Duodenal mucosa (tissue), 2 donors: ENCODE measurements at regions not wholly inside any gene's neighbourhood (a gene's known extent, or its start where the extent isn't known, plus 50 kb on each side); places are given as distances from the start of the nearest gene placed in this dataset.

ENCODE experiments used
- H3K27ac ChIP-seq: one replicate; pipeline ENCODE4 v1.7.0; 2013; ENCODE audit warnings: low read depth, low read length
- H3K27me3 ChIP-seq, 2 donors: one replicate each; pipeline ENCODE4 v1.7.0; 2013; ENCODE audit warnings: low read length in 2 of 2, control low read depth in 1 of 2; ENCODE audit not compliant: insufficient read depth in 2 of 2, control insufficient read depth in 1 of 2
- H3K36me3 ChIP-seq, 2 donors: one replicate each; pipeline ENCODE4 v1.7.0; 2013; ENCODE audit warnings: low read length in 2 of 2, control low read depth in 1 of 2; ENCODE audit not compliant: insufficient read depth in 2 of 2, control insufficient read depth in 1 of 2
- H3K4me1 ChIP-seq, 2 donors: one replicate each; pipeline ENCODE4 v1.7.0; 2013; ENCODE audit warnings: low read length in 2 of 2, control low read depth in 1 of 2; ENCODE audit not compliant: insufficient read depth in 2 of 2, control insufficient read depth in 1 of 2
- H3K4me3 ChIP-seq, 2 donors: one replicate each; pipeline ENCODE4 v1.7.0; 2013; ENCODE audit warnings: low read length in 2 of 2, low read depth in 1 of 2
- H3K9ac ChIP-seq, 2 donors: one replicate each; pipeline ENCODE4 v1.7.0; 2013; ENCODE audit warnings: low read length in 2 of 2, low read depth in 1 of 2
- H3K9me3 ChIP-seq, 2 donors: one replicate each; pipeline ENCODE4 v1.7.0; 2013; ENCODE audit warnings: low read length in 2 of 2, control low read depth in 1 of 2; ENCODE audit not compliant: control insufficient read depth in 1 of 2

DNA sequence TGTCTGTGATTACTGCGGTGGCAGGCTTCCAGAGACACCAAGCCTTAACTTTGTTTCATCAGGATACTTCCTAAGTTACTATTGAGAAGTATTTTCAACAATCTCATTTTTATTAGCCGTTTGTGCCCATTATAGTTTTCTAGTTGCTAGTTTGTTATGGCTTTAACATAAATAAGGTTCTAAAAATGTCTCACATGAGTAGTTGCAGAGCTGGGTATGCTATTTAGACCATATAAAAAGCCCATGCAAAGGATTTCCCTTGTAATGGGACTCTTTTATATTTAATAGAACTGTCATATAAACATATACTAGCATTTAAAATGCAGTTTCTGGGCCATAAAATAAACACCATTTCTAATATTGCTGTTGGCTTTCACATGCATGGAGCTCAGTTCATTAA lies 205.3 kb upstream of the TCF21 start:
- Histone ChIP-seq H3K9me3 (no peaks in the 10 kb centered on the region), H3K9ac (no peak overlapping the region), H3K36me3 (no peaks in the 10 kb centered on the region), H3K27me3 (no peaks in the 10 kb centered on the region), H3K4me1 (no peaks in the 10 kb centered on the region), H3K4me3 (no peak overlapping the region), H3K27ac (no peak overlapping the region)

GRCh38 chr6:133688705-133689492 lies 200.0 kb upstream of the TCF21 start:
- Histone ChIP-seq H3K9ac (no peak overlapping the region), H3K4me3 (no peak overlapping the region), H3K4me1 (no peaks in the 10 kb centered on the region), H3K27ac (no peak overlapping the region), H3K27me3 (no peaks in the 10 kb centered on the region), H3K9me3 (no peaks in the 10 kb centered on the region), H3K36me3 (no peaks in the 10 kb centered on the region)

- no peak overlapping the region for H3K9ac ChIP-seq
- no peaks in the 10 kb centered on the region for H3K36me3 ChIP-seq
- no peaks in the 10 kb centered on the region for H3K4me1 ChIP-seq
- H3K9me3 ChIP-seq = no peaks in the 10 kb centered on the region
- no peak overlapping the region for H3K27ac ChIP-seq
- H3K27me3 ChIP-seq = no peaks in the 10 kb centered on the region
- H3K4me3 ChIP-seq = no peak overlapping the region
These were observed 199.1 kb upstream of the TCF21 start for GRCh38 chr6:133689863-133690262.

GRCh38 chr6:133693565-133693964 lies 195.3 kb upstream of the TCF21 start:
- Histone ChIP-seq H3K36me3 (no peaks in the 10 kb centered on the region), H3K9ac (no peak overlapping the region), H3K9me3 (no peaks in the 10 kb centered on the region), H3K4me1 (no peaks in the 10 kb centered on the region), H3K27me3 (no peaks in the 10 kb centered on the region), H3K27ac (no peak overlapping the region), H3K4me3 (no peak overlapping the region)

DNA sequence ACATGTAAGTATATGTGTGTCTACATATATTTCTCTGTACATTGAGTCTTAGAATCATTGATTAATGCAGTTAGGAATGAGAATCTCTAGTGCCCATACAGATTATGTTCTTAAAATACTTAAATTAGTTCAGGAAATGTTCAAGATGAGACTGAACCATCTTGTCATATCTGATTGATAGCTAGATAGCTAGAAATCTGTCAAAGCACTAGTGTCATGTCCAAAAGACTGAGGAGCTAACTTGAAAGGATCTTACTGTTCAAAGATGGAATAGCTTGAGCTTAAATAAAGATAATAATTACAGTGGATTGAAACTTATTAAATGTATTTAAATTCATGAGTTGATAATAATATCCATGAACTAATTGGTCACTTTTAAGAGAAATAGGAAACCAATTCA lies 191.7 kb upstream of the TCF21 start:
- Histone ChIP-seq H3K4me3 (no peak overlapping the region), H3K9me3 (no peaks in the 10 kb centered on the region), H3K36me3 (no peaks in the 10 kb centered on the region), H3K27ac (no peak overlapping the region), H3K4me1 (no peaks in the 10 kb centered on the region), H3K27me3 (no peaks in the 10 kb centered on the region), H3K9ac (no peak overlapping the region)

- H3K9ac ChIP-seq = no peak overlapping the region
- no peak overlapping the region for H3K27ac ChIP-seq
- H3K27me3 ChIP-seq = no peaks in the 10 kb centered on the region
- H3K4me3 ChIP-seq = no peak overlapping the region
- no peaks in the 10 kb centered on the region for H3K36me3 ChIP-seq
- no peaks in the 10 kb centered on the region for H3K4me1 ChIP-seq
- no peaks in the 10 kb centered on the region for H3K9me3 ChIP-seq
These were observed 191.2 kb upstream of the TCF21 start for GRCh38 chr6:133697666-133698065.

- Histone ChIP-seq H3K4me1 (no peaks in the 10 kb centered on the region), H3K27ac (no peak overlapping the region), H3K9me3 (no peaks in the 10 kb centered on the region)
These were observed 190.6 kb upstream of the TCF21 start for GRCh38 chr6:133698272-133698671.

GRCh38 chr6:133699741-133700385 lies 189.1 kb upstream of the TCF21 start:
- Histone ChIP-seq H3K27me3 (no peaks in the 10 kb centered on the region), H3K4me1 (no peaks in the 10 kb centered on the region), H3K9me3 (no peaks in the 10 kb centered on the region), H3K36me3 (no peaks in the 10 kb centered on the region), H3K9ac (no peak overlapping the region), H3K27ac (no peak overlapping the region), H3K4me3 (no peak overlapping the region)

More at GRCh38 chr6:133698272-133698671, 190.6 kb upstream of the TCF21 start:
- Histone ChIP-seq H3K4me3 (no peak overlapping the region), H3K36me3 (no peaks in the 10 kb centered on the region), H3K9ac (no peak overlapping the region), H3K27me3 (no peaks in the 10 kb centered on the region)

DNA sequence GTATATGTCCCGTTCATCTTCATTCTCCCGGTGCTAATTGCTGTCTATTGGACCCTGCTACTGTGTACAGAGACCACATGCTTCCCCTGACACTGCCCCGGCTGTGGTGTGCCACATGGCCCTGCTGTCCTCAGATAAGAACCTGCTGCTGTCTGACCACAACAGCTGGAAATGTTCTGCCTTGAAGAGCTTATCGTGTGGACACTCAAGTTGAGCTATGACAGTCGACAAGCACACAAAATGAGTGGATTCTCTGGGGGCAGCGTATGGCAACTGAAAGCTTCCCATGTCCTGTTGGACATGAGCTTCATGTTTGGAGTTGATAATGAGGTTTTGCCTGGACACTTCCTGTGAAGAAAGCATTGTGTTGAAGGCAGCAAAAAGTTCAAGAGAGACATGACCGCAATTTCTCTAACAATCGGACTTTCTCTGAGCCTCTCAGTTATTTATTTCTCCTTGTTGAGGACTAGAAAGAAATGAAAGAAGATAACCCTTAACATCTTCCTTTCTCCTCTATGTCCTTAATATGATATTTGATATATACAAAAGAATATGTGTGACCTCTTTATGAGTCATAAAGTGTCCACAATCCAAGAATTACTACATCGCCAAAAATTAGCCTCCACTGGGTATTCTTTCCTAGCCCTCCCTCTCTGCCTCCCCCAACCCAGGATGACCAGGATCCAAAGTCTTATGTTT lies 187.1 kb upstream of the TCF21 start:
- Histone ChIP-seq H3K9me3 (no peaks in the 10 kb centered on the region), H3K27me3 (no peaks in the 10 kb centered on the region), H3K4me3 (no peak overlapping the region), H3K9ac (no peak overlapping the region), H3K27ac (no peak overlapping the region), H3K36me3 (no peaks in the 10 kb centered on the region), H3K4me1 (no peaks in the 10 kb centered on the region)

GRCh38 chr6:133704371-133704770 lies 184.5 kb upstream of the TCF21 start:
- Histone ChIP-seq H3K4me1 (peaks cover 0 to 3% of the 10 kb centered on the region in 2 donors), H3K9me3 (no peaks in the 10 kb centered on the region), H3K36me3 (no peaks in the 10 kb centered on the region), H3K4me3 (no peak overlapping the region), H3K27me3 (no peaks in the 10 kb centered on the region), H3K27ac (no peak overlapping the region), H3K9ac (no peak overlapping the region)
